Breast epithelium (tissue), 3 donors: ENCODE measurements at regions not wholly inside any gene's neighbourhood (a gene's known extent, or its start where the extent isn't known, plus 50 kb on each side); places are given as distances from the start of the nearest gene placed in this dataset.

ENCODE experiments used
- POLR2A ChIP-seq: fragments of 450-650 bp; IDR thresholded peaks from one replicate; pipeline ENCODE4 v1.6.1; 2016; ENCODE audit warnings: antibody characterized with exemption, mild to moderate bottlenecking, moderate library complexity
- TF ChIP-seq, protein P1 (sequence below), 3 donors: fragments of 450-650 bp; IDR thresholded peaks; one replicate each; pipeline ENCODE4 v1.5.1; 2016 to 2017; ENCODE audit warnings: antibody characterized with exemption in 3 of 3, mild to moderate bottlenecking in 3 of 3, moderate library complexity in 3 of 3

DNA sequence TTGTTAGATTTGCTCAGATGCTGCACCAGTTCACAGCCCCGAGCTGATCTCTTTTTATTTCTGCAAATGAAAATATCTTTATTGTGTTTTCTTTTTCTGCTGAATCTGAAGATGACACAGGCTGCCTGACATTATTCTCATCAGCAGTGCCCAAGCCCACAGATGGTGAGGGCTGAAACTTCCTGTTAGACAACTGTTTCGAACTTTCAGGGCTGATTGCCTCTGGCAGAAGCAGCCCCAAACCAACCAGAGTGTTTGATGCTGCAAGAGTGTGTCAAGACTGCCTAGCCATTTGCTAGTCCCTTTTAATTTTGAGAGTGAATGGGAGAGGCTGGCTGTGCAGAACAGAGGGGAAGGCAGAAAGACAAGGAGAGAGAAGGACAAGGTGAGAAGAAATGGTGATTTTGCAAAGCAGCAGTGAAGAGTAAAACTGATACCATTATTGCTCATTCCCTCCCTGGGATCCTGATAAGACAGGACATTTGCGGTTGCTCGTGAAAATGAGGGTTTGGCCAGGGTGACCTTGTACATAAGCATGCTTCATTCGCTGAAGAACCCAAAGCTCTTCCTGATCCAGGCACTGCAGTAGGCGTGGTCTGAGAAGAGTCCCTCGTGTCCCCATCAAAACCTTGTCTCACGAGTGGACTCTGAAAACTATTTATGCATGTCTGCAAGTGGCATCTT is 77.2 kb downstream of the TMEM114 start:
- TF ChIP-seq, protein P1, sequence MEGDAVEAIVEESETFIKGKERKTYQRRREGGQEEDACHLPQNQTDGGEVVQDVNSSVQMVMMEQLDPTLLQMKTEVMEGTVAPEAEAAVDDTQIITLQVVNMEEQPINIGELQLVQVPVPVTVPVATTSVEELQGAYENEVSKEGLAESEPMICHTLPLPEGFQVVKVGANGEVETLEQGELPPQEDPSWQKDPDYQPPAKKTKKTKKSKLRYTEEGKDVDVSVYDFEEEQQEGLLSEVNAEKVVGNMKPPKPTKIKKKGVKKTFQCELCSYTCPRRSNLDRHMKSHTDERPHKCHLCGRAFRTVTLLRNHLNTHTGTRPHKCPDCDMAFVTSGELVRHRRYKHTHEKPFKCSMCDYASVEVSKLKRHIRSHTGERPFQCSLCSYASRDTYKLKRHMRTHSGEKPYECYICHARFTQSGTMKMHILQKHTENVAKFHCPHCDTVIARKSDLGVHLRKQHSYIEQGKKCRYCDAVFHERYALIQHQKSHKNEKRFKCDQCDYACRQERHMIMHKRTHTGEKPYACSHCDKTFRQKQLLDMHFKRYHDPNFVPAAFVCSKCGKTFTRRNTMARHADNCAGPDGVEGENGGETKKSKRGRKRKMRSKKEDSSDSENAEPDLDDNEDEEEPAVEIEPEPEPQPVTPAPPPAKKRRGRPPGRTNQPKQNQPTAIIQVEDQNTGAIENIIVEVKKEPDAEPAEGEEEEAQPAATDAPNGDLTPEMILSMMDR (IDR thresholded peaks at IDR 0.05), result no peak
- no peak for TF ChIP-seq POLR2A
